ENCODE measurements at regions not wholly inside any gene's neighbourhood (a gene's known extent, or its start where the extent isn't known, plus 50 kb on each side); places are given as distances from the start of the nearest gene placed in this dataset.
"Not testable (repeated sequence)": the region's sequence is repeated elsewhere in the genome, so short reads cannot be mapped to it uniquely, and the experiment has no call there.

GRCh38 chr5:74396913-74397622, 243.5 kb downstream of the ENC1 start:
- no peak for DNase-seq

GRCh38 chr5:74394916-74395880, 245.3 kb downstream of the ENC1 start:
- no peak for DNase-seq

- DNase-seq: no peak
These were observed 246.0 kb downstream of the ENC1 start for GRCh38 chr5:74394528-74394915.

GRCh38 chr5:74393943-74394342, 246.6 kb downstream of the ENC1 start:
- DNase-seq: no peak

GRCh38 chr5:74392711-74393351, 247.7 kb downstream of the ENC1 start:
- DNase-seq: no peak

GRCh38 chr5:74391410-74391809, 249.1 kb downstream of the ENC1 start:
- DNase-seq: no peak

GRCh38 chr5:74390822-74391221, 249.7 kb downstream of the ENC1 start:
- no peak for DNase-seq

GRCh38 chr5:74390306-74390637, 250.3 kb downstream of the ENC1 start:
- no peak for DNase-seq

- DNase-seq: no peak
These were observed 250.8 kb downstream of the ENC1 start for GRCh38 chr5:74389531-74390305.

GRCh38 chr5:74388411-74388810, 252.1 kb downstream of the ENC1 start:
- not testable (repeated sequence) for DNase-seq

- DNase-seq: no peak
These were observed 253.8 kb downstream of the ENC1 start for GRCh38 chr5:74386571-74387334.

- peak; percentile 71 for DNase-seq
These were observed 255.7 kb downstream of the ENC1 start for GRCh38 chr5:74384851-74385250.

GRCh38 chr5:74382987-74383593, 257.4 kb downstream of the ENC1 start:
- no peak for DNase-seq

GRCh38 chr5:74382123-74382855, 258.2 kb downstream of the ENC1 start:
- no peak for DNase-seq

- DNase-seq: no peak
These were observed 260.3 kb downstream of the ENC1 start for GRCh38 chr5:74380193-74380592.

- DNase-seq: no peak
These were observed 262.1 kb downstream of the ENC1 start for GRCh38 chr5:74378464-74378863.

- no peak for DNase-seq
These were observed 264.3 kb downstream of the ENC1 start for GRCh38 chr5:74376187-74376586.

- no peak for DNase-seq
These were observed 265.3 kb downstream of the ENC1 start for GRCh38 chr5:74375271-74375670.

GRCh38 chr5:74374656-74375055, 265.9 kb downstream of the ENC1 start:
- DNase-seq: no peak

- no peak for DNase-seq
These were observed 267.5 kb downstream of the ENC1 start for GRCh38 chr5:74373076-74373475.

- no peak for DNase-seq
These were observed 267.9 kb downstream of the ENC1 start for GRCh38 chr5:74372502-74373064.

Measured in retina (tissue), 1 donor.